ENCODE measurements at regions not wholly inside any gene's neighbourhood (a gene's known extent, or its start where the extent isn't known, plus 50 kb on each side); places are given as distances from the start of the nearest gene placed in this dataset.

DNA sequence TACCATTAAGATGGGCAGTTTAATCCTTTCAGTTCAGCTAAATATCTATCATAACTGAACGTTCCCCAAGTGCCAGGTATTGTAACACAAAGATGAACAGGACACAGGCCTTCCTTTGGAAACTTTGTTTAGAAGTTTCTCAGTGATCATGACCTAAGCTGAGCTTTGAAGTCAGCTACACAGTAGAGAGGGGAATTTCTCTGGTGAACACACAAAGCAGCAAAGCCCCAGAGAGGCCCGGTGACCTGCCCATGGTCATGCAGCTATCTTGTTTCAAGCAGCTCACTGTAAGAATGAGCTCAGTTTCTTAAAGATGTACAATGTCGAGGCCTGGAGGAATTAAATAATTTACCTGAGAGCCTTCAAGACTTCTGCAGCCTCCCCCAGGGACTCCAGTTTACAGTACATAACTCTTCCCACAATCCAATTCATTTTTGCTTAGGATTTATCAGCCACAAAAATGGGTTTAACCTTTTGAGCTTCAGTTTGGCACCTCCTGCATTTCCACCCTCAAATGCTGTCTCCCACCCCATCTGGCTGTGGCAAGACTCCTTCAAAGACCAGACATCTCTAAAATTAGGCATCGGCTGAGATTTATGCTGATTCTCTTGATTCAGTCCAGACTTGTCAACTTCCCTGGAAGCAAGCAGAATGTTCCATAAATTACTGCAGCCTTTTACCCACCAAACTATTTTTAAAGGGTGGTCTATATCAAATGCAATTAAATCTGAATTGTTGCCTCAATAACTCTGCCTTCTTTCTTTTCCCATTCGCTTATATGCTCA lies 325.6 kb downstream of the TXNL1 start:
- no peak for TF ChIP-seq CTCF (tag by site-specific recombination; IDR thresholded peaks at IDR 0.05)
- TF ChIP-seq PBX3 (CRISPR knock-in tag; IDR thresholded peaks at IDR 0.05), result no peak
- no peak for TF ChIP-seq TCF7L2 (IDR thresholded peaks at IDR 0.05; ENCODE audit: borderline replicate concordance, low read depth, low read length)
- TF ChIP-seq ZNF174 (tag by site-specific recombination; IDR thresholded peaks at IDR 0.05), result no peak
- TF ChIP-seq OSR2 (tag by site-specific recombination; IDR thresholded peaks at IDR 0.05), result no peak
- no peak for TF ChIP-seq ZNF747 (tag by site-specific recombination; IDR thresholded peaks at IDR 0.05)
- TF ChIP-seq ZBTB1 (tag by site-specific recombination; IDR thresholded peaks at IDR 0.05), result no peak
- no peak for TF ChIP-seq ZNF121 (tag by site-specific recombination; IDR thresholded peaks at IDR 0.05)
- no peak for TF ChIP-seq ZFP37 (tag by site-specific recombination; IDR thresholded peaks at IDR 0.05)
- TF ChIP-seq, protein P1, sequence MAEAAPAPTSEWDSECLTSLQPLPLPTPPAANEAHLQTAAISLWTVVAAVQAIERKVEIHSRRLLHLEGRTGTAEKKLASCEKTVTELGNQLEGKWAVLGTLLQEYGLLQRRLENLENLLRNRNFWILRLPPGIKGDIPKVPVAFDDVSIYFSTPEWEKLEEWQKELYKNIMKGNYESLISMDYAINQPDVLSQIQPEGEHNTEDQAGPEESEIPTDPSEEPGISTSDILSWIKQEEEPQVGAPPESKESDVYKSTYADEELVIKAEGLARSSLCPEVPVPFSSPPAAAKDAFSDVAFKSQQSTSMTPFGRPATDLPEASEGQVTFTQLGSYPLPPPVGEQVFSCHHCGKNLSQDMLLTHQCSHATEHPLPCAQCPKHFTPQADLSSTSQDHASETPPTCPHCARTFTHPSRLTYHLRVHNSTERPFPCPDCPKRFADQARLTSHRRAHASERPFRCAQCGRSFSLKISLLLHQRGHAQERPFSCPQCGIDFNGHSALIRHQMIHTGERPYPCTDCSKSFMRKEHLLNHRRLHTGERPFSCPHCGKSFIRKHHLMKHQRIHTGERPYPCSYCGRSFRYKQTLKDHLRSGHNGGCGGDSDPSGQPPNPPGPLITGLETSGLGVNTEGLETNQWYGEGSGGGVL (tag by site-specific recombination; IDR thresholded peaks at IDR 0.05), result no peak
- no peak for TF ChIP-seq PRDM6 (tag by site-specific recombination; IDR thresholded peaks at IDR 0.05)
- TF ChIP-seq KLF9 (tag by site-specific recombination; IDR thresholded peaks at IDR 0.05; ENCODE audit: low read depth), result no peak
- TF ChIP-seq ZNF830 (tag by site-specific recombination; IDR thresholded peaks at IDR 0.05; ENCODE audit: low read depth), result no peak
- no peak for TF ChIP-seq ZNF274 (IDR thresholded peaks at IDR 0.05; ENCODE audit: low read length)
- no peak for TF ChIP-seq ZNF274 (tag by site-specific recombination; IDR thresholded peaks at IDR 0.05; ENCODE audit: borderline replicate concordance)
